ENCODE measurements at regions not wholly inside any gene's neighbourhood (a gene's known extent, or its start where the extent isn't known, plus 50 kb on each side); places are given as distances from the start of the nearest gene placed in this dataset.

DNA sequence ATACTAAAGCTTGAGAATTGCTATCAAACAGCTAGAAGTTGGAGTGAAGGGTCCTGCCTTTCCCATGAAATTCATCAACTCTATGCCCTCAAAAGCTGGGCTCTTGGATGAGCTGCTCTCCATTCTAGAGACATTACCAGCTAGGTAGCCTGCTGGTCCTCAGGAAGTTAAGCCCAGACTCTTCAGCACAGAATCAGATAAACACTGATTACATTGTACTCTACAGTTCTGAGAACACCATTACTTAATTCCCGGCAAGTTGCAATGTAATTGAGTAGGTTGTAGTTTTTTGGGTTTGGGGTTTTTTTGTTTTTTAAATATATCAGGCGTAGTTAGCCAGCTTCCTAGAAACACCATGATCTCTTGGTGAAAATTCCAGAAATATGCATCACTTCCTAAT lies 84.1 kb upstream of the PIK3CG start:
- TF ChIP-seq, protein P1, sequence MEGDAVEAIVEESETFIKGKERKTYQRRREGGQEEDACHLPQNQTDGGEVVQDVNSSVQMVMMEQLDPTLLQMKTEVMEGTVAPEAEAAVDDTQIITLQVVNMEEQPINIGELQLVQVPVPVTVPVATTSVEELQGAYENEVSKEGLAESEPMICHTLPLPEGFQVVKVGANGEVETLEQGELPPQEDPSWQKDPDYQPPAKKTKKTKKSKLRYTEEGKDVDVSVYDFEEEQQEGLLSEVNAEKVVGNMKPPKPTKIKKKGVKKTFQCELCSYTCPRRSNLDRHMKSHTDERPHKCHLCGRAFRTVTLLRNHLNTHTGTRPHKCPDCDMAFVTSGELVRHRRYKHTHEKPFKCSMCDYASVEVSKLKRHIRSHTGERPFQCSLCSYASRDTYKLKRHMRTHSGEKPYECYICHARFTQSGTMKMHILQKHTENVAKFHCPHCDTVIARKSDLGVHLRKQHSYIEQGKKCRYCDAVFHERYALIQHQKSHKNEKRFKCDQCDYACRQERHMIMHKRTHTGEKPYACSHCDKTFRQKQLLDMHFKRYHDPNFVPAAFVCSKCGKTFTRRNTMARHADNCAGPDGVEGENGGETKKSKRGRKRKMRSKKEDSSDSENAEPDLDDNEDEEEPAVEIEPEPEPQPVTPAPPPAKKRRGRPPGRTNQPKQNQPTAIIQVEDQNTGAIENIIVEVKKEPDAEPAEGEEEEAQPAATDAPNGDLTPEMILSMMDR (IDR thresholded peaks at IDR 0.05), result no peak
- TF ChIP-seq POLR2A (IDR thresholded peaks at IDR 0.05), result no peak
- intact Hi-C loops (cut with DNase I; ENCODE audit: low total_unique reads), result no loop called here
- 91 to 95% methylated on average over 2 of the region's 2 CpGs for WGBS, 2 donors
- DNase-seq (ENCODE audit: low spot score in 2 of 2), result no peak
- H3K4me3 ChIP-seq (ENCODE audit: low read depth, poor library complexity, severe bottlenecking), result no peak overlapping the region

DNA sequence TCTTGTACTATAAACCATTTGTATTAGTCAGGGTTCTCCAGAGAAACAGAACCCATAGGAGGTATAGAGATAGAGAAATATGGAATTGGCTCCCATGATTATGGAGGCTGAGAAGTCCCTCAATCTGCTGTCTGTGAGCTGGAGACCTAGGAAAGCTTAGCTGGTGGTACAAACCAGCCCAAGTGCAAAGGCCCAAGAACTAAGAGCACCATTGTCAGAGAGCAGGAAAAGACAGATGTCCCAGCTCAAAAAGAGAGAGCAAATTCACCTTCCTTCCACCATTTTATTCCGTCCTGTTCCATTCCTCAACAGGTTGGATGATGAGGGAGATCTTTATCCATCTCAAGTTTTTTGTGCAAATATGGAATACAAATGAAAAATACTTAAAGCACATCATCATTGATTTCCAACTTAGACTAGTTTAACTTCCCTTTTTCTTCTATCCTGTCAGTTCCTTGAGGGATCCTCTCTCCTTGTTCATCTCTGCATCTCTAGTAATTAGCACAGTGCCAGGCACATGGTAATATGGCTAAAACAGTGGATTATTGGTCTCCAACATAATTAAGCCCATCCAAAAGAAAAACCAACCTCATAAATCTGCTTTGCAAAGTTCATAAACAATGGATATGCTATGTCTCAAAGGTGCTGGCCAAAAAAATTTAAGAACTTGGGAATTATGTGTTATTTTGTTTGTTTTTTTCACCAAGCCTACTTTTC lies 83.1 kb upstream of the PIK3CG start:
- WGBS, 2 donors, result 0 to 44% methylated on average over 1 of the region's 1 CpG
- intact Hi-C loops (cut with DNase I; ENCODE audit: low total_unique reads), result no loop called here
- DNase-seq (ENCODE audit: low spot score in 2 of 2), result no peak
- TF ChIP-seq POLR2A (IDR thresholded peaks at IDR 0.05), result no peak
- TF ChIP-seq, protein P1 (IDR thresholded peaks at IDR 0.05), result no peak
- no peak overlapping the region for H3K4me3 ChIP-seq (ENCODE audit: low read depth, poor library complexity, severe bottlenecking)

DNA sequence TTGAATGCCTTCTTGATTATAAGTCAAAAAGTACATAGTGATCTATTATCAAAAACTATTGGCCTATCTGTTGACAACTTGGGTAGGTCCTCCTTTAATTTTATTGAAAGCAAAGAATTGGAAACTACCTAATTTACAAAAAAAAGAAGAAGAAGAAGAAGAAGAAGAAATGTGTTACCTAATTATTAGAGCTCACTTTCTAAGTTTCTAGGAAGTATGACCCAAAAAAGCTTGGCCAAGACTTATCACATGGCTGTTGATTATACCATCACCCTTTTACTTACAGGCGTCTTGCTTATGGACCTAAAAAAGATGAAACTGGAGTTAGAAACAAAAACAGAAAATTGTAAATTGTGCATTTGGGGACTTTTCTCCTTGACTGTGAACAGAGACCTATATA lies 81.8 kb upstream of the PIK3CG start:
- WGBS, 2 donors, result 80 to 86% methylated on average over 1 of the region's 1 CpG
- no peak for DNase-seq (ENCODE audit: low spot score in 2 of 2)
- TF ChIP-seq, protein P1 (IDR thresholded peaks at IDR 0.05), result no peak
- TF ChIP-seq POLR2A (IDR thresholded peaks at IDR 0.05), result no peak
- intact Hi-C loops (cut with DNase I; ENCODE audit: low total_unique reads), result no loop called here
- H3K4me3 ChIP-seq (ENCODE audit: low read depth, poor library complexity, severe bottlenecking), result no peak overlapping the region

DNA sequence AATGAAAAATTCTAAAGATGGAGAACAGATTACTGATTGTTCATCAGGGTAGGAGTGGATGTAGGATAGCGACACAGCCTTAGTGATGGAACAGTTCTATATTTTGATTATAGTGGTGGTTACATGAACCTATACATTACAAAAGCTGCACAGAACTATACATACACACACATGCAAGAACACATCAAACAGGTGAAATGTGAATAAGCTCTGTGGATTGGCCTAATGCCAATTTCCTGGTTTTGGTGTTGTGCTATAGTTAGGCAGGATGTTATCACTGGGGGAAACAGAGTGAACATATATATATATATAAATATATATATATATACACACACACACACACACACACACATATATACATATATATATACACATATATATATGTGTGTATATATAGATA lies 76.4 kb upstream of the PIK3CG start:
- 96 to 100% methylated on average over 1 of the region's 1 CpG for WGBS, 2 donors
- no peak overlapping the region for H3K4me3 ChIP-seq (ENCODE audit: low read depth, poor library complexity, severe bottlenecking)
- TF ChIP-seq, protein P1 (IDR thresholded peaks at IDR 0.05), result no peak
- no peak for TF ChIP-seq POLR2A (IDR thresholded peaks at IDR 0.05)
- intact Hi-C loops (cut with DNase I; ENCODE audit: low total_unique reads), result no loop called here
- no peak for DNase-seq (ENCODE audit: low spot score in 2 of 2)

DNA sequence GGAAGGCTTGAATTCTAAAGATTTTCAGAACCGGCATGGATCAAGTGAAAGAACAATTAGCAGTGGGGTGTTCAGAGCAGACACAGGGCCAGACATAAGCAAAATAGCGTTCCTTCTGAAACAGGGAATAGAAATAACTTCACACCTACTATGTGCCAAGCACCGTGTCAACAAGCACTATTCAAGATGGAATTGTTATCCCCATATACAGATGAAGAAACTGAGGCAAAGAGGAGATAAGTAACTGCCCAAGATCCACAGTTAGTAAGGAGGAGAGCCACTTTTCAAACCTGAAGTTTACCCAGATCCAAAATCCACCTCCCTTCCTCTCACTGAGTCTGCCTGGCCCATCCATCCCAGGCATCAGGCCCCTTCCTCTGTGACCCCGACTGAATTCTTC lies 73.6 kb upstream of the PIK3CG start:
- no peak for DNase-seq (ENCODE audit: low spot score in 2 of 2)
- intact Hi-C loops (cut with DNase I; ENCODE audit: low total_unique reads), result loop anchor here (10.0 kb wide), 1 partner anchor 353 kb away; no protein-coding TSS in a partner anchor
- no peak for TF ChIP-seq POLR2A (IDR thresholded peaks at IDR 0.05)
- TF ChIP-seq, protein P1 (IDR thresholded peaks at IDR 0.05), result no peak
- no peak overlapping the region for H3K4me3 ChIP-seq (ENCODE audit: low read depth, poor library complexity, severe bottlenecking)
- 77% methylated on average over 4 of the region's 4 CpGs for WGBS, 2 donors
